ENCODE measurements at regions not wholly inside any gene's neighbourhood (a gene's known extent, or its start where the extent isn't known, plus 50 kb on each side); places are given as distances from the start of the nearest gene placed in this dataset.
"Not testable (repeated sequence)": the region's sequence is repeated elsewhere in the genome, so short reads cannot be mapped to it uniquely, and the experiment has no call there.

DNA sequence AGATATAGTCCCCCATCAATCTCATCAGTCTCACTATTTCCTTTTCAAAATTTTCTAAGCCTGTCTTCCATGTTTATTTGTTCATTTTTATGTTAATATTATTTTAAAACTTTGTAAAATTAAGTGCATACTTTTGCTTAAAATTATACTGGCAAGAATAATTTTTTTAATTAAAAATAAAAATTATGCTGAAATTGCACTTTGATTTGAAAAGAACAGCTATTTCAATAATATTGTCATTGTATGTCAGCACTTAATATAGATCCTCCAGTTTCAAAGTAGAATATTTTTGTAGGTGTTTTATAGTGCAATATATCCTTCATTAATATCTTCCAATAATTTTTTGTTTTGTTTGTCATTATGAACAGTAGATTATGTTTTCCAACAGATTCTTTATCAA is 99.0 kb upstream of the MAGI2 start:
- no peak for DNase-seq (ENCODE audit: low read depth)

DNA sequence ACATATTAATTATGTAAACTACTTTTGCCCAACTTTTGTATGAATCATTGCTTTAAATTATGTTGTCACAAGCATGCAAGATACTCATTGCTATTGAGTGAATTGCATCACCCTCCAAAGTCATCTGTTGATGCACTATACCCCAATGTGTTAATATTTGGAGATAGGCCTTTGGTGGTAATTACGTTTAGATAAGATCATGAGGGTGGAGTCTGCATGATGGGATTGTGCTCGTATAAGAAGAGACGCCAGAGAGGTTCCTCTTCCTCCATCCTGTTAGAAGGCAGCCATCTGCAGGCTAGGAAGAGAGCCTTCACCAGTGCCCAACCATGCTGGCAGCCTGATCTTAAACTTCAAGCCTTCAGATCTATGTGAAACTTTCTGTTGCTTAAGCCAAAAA is 95.3 kb upstream of the MAGI2 start:
- DNase-seq (ENCODE audit: low read depth) = no peak

DNA sequence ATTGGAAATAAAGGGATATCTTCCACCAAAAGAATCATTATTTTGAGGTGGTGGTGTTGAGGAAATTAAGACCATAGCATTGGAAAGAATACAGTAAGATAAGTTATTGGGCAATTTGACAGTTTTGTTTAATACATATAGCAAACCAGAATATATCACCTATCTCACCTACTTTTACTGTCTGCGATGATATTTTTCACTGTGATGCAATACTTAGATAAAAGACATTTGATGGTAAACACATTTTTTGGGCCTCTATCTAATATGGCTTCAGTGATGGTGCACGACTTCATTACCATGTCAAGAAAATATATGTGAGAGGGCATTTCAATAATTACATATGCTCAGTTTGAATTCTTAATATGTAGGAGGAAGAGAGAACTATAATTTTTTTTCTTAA is 93.7 kb upstream of the MAGI2 start:
- DNase-seq (ENCODE audit: low read depth) = no peak

DNA sequence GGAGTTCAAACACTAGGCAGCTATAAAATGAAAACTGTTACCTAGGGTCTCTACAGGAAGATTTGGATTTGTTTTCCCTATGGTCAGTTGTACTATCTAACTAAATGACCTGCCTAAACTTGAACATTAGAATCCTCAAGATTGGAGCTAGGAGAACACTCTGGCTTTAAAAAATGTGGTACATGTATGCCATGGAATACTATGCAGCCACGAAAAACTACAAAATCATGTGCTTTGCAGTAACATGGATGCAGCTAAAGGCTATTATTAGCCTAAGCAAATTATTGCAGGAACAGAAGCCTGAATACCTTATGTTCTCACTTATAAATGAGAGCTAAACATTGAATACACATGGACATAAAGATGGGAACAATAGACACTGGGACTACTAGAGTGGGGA is 87.1 kb upstream of the MAGI2 start:
- DNase-seq (ENCODE audit: low read depth) = no peak

DNA sequence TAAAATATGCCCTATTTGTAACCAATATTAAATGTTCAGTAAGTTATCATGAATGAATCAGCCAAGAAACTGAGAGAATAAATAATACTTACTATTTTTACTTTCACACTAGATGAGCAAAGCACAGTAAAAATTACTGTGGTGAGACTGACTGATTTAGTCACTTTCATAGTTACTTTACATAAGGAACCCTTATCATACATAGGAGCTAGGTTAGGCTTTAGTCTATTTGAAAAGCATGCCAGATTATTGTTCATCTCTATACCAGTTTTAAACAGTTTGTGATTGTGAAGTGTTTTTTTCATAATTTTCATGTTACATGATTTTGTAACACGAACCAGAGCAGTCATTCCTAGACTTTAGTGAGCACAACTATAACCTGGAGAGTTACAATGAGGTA is 80.7 kb upstream of the MAGI2 start:
- no peak for DNase-seq (ENCODE audit: low read depth)

DNA sequence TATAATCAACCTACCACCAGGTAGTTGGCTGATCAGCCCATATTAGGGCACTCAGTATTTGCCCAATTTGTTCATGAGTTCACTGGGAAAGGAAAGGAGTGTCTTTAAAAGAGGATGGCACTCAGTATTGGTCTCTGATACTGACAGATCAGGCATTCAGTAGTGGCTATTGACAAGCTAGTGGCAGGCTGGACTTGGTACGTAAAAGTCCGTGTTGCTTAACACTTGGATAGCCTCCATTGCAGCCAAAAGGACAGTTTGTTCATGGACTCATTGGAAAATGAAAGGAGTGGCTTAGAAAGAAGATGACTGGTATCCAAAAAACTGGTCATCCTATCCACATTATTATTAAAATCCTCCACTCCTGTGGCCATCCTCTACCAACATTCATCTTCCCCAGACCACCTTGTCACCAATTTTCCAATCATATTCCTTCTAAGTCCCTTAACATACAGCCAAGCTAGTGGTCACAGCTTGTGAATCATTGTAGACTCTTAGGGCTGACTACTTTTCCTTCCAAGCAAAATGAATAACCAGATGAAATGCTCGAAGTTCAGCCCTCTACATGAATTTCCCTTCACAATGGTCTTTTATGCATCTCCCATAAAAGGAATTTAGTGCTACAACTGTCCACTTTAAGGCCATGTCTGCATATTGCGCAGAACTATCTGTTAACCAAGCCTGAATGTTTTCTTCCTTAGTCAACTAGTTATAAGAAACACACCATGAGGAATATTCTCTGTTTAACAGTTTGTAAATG is 78.6 kb upstream of the MAGI2 start:
- DNase-seq (ENCODE audit: low read depth) = no peak

DNA sequence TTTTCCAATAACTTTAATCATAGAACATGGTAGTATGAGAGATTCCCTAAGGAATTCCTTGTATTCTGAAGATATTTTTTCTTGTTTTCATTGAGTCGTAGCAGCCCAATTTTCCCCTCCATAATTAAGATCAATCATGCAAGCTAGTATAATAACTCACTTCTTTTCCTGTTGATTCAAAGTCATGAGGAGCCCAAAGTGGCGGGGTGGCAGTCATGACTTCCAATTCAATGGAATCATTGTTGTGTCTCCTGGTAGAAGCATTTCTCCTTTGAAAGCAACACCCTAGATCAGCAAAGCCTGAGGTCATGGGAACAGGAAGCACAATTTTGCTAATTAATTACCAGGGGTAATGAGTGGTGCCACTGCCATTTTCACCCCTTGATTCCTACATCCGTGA is 77.6 kb upstream of the MAGI2 start:
- no peak for DNase-seq (ENCODE audit: low read depth)

DNA sequence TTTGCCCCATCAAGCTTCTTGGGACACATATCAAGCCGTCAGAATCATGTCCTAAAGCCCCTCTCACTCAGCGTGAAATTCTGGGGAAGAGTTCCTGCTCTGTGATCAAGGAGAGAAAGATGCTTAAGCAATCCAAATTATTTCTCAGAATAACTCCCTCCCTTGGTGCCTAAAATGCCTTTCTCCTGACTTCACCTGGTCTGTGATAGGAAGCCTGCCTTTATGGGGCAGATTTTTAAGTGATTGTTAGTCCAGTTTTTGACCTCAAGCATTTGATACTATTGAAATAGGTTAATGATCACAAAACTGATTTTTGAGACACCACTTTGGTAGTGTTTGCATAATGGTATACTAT is 76.4 kb upstream of the MAGI2 start:
- DNase-seq (ENCODE audit: low read depth) = no peak

DNA sequence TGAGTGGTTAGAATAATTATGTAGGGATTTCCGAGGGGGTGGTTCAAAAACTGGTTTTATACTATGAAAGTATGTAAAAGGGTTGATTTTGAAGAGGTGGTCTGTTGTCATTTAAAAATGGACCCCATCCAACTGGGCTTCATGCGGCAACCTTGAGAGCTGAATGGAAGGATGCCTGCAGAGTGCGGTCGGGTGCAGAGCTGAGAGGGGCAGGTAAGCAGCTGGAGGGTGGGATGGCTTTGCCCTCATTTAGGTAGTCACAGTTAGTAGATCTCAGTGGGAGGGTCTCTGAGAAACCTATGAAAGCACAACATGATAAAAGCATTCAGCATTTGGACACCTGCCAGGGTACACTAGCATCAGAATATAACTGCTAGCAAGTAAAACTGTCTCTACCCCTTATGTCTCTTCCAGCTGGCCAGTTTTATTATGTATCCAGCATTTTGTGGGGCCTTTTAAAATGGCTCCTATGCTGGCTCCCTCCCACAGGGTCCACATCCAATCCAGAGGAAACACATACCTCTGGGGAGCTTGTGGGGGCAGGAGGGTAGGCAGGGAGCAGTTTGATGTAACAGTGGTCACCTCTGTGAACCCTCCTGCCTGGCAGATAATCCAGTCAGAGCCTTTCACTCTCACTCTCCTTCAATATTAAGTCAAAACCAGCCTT is 75.9 kb upstream of the MAGI2 start:
- DNase-seq (ENCODE audit: low read depth) = no peak

DNA sequence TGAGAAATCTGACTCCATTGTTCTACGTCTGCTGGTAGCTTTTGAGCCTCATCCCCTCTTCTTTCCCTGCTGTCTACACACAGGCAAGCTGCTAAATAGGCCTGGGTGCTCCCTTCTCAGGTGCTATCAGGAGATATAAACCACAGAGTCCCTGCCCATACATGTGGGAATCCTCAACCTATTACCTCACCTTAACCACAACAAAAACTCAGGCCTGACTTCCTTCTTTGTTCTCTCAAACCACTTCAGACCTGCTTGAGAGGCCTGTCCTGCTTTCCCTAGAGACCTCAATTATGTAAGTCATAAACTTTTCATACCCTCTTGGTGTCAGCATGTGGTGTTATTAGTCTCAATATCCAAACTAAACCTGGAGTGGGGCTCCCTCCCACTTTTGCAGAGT is 75.0 kb upstream of the MAGI2 start:
- DNase-seq (ENCODE audit: low read depth) = no peak

DNA sequence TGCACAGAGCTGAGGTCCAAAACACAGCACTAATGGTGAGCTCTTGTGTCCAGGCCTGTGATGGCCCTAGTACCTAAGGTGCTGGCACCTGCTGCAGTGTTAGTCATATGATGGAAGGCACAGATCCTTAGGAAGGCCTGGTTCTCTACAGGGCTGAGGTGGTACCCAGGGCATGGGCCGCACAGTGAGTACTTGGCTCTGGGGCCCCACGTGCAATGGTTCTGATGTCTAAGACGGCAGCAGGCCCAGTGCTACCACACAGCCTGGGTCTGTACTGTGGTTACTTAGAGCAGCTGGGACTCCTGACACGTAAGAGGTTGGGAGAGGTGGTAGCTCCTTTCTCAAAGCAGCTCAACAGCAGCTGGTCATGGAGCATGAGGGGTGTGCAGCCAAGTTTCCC is 70.6 kb upstream of the MAGI2 start:
- DNase-seq (ENCODE audit: low read depth) = no peak

DNA sequence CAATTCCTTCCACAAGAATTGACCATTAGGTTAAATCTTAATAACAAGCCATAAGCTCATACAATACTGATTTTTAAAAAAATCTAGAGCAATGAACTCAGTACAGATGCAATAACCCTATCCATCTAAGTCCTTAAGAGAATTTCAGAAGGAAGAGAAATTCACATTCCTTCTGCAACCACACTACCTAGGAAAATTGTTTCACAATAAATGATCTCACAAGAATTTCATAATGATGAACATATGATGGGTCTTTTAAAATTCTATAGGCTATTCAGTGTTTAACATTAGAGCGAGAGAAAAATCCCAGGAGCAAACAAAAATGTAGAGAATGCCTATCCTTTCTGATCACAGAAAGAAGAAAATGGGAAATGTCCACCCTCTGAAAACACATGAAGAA is 70.0 kb upstream of the MAGI2 start:
- no peak for DNase-seq (ENCODE audit: low read depth)

DNA sequence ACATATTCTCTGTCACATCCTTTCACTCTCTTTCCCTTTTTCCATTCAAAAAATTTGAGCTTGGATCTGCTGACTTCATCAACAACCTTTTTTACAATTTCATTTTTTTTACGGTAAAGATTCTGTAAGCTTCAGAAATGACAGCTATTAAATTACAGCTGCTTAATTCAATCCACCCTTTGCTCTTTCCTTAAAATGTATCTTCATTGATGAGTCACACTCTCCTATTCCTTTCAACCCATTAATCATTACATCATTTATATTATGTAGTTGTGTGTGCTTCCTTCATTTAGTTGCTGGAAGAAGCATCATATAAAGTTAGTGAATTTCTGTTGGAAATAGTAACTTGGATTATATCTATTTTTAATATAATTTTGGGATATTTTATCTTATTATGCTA is 67.1 kb upstream of the MAGI2 start:
- no peak for DNase-seq (ENCODE audit: low read depth)

DNA sequence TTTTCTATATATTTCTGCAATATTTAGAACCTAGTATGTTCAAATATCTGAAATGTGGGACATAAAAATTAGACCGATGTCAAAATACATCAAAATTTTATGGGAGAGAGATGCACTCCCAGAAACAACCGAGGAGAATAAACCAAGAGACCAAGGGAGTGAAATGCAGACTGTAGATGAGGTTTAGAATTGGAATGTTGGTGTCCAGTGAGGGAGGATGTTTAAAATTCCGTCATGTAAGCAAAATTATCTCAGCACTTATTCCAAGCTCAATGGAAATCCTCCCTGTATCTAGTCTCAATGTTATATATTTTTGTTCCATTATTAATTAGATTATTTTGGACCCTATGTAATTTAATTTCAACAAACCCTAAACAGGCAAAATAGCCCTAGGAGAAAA is 61.9 kb upstream of the MAGI2 start:
- no peak for DNase-seq (ENCODE audit: low read depth)

DNA sequence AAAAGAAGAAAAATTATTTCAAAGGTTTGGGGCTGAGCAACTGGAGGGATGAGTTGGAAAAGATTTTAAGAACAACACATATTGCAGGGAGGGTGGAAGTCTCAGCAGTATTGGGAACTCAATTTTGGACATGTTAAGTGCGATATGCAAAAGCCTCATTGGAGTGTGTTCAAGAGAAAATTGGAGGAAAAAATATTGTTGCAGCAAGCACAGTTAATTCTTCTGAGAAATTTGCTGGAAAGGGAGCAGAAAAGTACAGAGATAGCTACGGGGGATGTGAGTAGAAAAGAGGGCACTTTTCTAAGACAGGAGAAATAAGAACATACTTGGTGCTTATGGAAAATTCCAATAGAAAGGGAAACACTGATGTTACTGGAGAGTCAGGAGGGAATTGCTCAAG is 59.8 kb upstream of the MAGI2 start:
- DNase-seq (ENCODE audit: low read depth) = no peak

DNA sequence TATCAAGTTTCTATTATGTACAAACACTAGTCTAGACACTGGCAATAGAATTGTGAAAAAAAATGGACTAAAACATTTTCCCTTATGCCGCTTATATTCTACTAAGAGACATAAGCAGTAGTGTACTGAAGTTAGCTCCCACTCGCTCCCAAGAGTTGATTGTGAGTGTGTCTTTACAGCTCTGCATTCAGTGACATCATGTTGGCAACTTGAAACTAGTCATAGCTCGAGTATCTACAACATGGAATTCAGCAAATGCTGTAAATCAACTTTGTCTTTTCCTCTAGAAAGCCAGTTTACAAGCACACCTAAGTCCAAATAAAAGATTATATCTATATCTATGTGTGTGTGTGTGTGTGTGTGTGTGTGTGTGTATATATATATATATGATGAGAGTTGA is 58.8 kb upstream of the MAGI2 start:
- DNase-seq (ENCODE audit: low read depth) = no peak

DNA sequence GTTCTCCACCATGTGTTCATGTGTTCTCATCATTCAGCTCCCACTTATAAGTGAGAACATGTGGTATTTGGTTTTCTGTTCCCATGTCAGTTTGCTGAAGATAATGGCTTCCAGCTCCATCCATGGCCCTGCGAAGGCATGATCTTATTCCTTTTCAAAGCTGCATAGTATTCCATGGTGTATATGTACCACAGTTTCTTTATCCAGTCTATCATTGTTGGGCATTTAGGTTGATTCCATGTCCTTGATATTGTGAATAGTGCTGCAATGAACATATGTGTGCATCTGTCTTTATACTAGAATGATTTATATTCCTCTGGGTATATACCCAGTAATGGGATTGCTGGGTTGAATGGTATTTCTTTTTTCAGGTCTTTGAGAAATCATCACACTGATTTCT is 57.6 kb upstream of the MAGI2 start:
- not testable (repeated sequence) for DNase-seq (ENCODE audit: low read depth)

DNA sequence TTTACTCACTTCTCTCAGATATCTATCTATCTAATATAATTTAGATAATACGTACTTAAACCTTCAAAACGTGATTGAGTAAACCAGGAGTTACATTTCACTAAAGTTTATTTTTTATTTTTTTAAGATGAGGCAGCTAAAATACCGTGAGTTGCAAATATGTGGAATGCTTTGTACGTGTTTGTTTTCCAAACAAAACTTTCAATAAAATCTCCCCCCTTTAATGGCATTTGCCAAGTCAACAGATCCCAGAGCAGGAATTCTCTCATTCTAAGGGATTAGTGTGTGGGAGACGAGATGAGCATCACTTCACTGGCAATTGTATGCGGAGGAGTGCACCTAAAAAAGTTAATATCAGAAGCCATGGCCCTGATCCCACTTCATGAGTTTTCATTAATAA is 53.7 kb upstream of the MAGI2 start:
- DNase-seq (ENCODE audit: low read depth) = no peak

DNA sequence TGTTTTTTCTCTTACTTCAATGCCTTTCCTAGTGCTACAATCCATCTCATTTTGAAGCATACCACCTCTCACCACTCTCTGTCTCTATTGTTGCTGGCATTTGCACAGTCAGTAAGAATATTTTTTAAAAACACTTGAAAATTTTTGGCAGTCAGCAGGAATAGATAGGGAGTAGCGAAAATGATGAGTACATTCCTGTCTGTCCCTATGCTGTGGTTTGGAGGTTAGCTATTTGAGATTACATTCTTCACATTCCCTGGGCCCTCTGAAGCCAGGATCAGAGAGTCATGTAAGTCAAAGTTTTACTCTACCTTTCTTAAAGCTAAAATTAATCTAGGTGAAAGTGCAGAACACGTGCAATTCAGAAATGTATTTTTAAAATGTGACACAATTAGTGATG is 53.0 kb upstream of the MAGI2 start:
- no peak for DNase-seq (ENCODE audit: low read depth)

DNA sequence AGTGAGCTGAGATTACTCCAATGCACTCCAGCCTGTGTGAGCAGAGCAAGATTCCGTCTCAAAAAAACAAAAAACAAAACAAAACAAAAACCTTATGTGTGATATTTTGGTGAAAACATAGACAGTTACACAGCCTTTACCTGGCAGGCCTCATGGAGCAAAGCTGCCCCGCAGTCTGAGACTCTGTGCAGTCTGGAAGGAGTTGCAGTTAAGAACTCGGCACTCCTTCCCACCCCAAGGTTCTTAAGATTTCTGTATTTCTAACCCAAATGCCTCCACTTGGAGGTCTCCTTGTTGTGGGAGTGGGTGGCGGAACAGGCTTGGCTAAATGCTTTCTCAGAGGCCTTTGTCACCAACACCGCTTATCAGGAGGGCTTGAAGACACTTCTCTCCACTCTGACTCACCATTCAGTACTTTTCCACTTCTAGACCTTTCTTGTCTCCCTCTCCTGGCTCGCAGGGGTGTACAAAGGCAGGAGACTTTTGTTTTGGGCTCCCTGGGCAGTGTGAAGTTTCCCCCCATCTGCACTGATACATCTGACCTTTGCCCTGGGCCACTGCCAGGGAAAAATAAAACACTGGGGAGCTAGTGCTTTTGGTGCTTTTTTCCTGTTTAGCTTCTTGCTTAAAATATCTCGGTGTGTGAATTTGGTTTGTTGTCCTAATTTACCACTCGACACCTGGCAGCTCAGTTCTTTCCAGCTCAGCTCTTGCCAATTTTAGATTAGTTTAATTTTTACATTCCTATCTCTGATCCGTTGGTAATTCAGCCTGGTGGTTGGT is 51.3 kb upstream of the MAGI2 start:
- DNase-seq (ENCODE audit: low read depth) = no peak
